ENCODE measurements at regions not wholly inside any gene's neighbourhood (a gene's known extent, or its start where the extent isn't known, plus 50 kb on each side); places are given as distances from the start of the nearest gene placed in this dataset.

GRCh38 chr10:8513155-8514147 is 459.0 kb downstream of the GATA3 start:
- no peak for DNase-seq (ENCODE audit: extremely low read depth in 1 of 2, low read depth in 1 of 2)

- no peak for DNase-seq (ENCODE audit: extremely low read depth in 1 of 2, low read depth in 1 of 2)
Observed at GRCh38 chr10:8520382-8520781, 465.9 kb downstream of the GATA3 start.

- DNase-seq (ENCODE audit: extremely low read depth in 1 of 2, low read depth in 1 of 2) = no peak
Observed at GRCh38 chr10:8527773-8528172, 473.3 kb downstream of the GATA3 start.

- DNase-seq (ENCODE audit: extremely low read depth in 1 of 2, low read depth in 1 of 2) = no peak
Observed at GRCh38 chr10:8531116-8531515, 476.6 kb downstream of the GATA3 start.

GRCh38 chr10:8532647-8533046 is 478.2 kb downstream of the GATA3 start:
- no peak for DNase-seq (ENCODE audit: extremely low read depth in 1 of 2, low read depth in 1 of 2)

GRCh38 chr10:8533462-8533861 is 479.0 kb downstream of the GATA3 start:
- DNase-seq (ENCODE audit: extremely low read depth in 1 of 2, low read depth in 1 of 2) = no peak

- DNase-seq (ENCODE audit: extremely low read depth in 1 of 2, low read depth in 1 of 2) = no peak
Observed at GRCh38 chr10:8534096-8534495, 479.6 kb downstream of the GATA3 start.

- no peak for DNase-seq (ENCODE audit: extremely low read depth in 1 of 2, low read depth in 1 of 2)
Observed at GRCh38 chr10:8534891-8535290, 480.4 kb downstream of the GATA3 start.

- DNase-seq (ENCODE audit: extremely low read depth in 1 of 2, low read depth in 1 of 2) = no peak
Observed at GRCh38 chr10:8539056-8539455, 484.6 kb downstream of the GATA3 start.

GRCh38 chr10:8543361-8544056 is 489.0 kb downstream of the GATA3 start:
- DNase-seq (ENCODE audit: extremely low read depth in 1 of 2, low read depth in 1 of 2) = no peak

- DNase-seq (ENCODE audit: extremely low read depth in 1 of 2, low read depth in 1 of 2) = no peak
Observed at GRCh38 chr10:8544057-8544380, 489.5 kb downstream of the GATA3 start.

GRCh38 chr10:8544500-8544899 is 490.0 kb downstream of the GATA3 start:
- DNase-seq (ENCODE audit: extremely low read depth in 1 of 2, low read depth in 1 of 2) = no peak

- DNase-seq (ENCODE audit: extremely low read depth in 1 of 2, low read depth in 1 of 2) = no peak
Observed at GRCh38 chr10:8554574-8554973, 500.1 kb downstream of the GATA3 start.

- DNase-seq (ENCODE audit: extremely low read depth in 1 of 2, low read depth in 1 of 2) = no peak
Observed at GRCh38 chr10:8556321-8556720, 501.8 kb downstream of the GATA3 start.

GRCh38 chr10:8563478-8563877 is 509.0 kb downstream of the GATA3 start:
- DNase-seq (ENCODE audit: extremely low read depth in 1 of 2, low read depth in 1 of 2) = no peak

GRCh38 chr10:8566737-8567136 is 512.2 kb downstream of the GATA3 start:
- DNase-seq (ENCODE audit: extremely low read depth in 1 of 2, low read depth in 1 of 2) = no peak

GRCh38 chr10:8568401-8568800 is 513.9 kb downstream of the GATA3 start:
- DNase-seq (ENCODE audit: extremely low read depth in 1 of 2, low read depth in 1 of 2) = no peak

GRCh38 chr10:8575620-8576019 is 521.1 kb downstream of the GATA3 start:
- DNase-seq (ENCODE audit: extremely low read depth in 1 of 2, low read depth in 1 of 2) = no peak

- no peak for DNase-seq (ENCODE audit: extremely low read depth in 1 of 2, low read depth in 1 of 2)
Observed at GRCh38 chr10:8576281-8576680, 521.8 kb downstream of the GATA3 start.

- DNase-seq (ENCODE audit: extremely low read depth in 1 of 2, low read depth in 1 of 2) = no peak
Observed at GRCh38 chr10:8576911-8577310, 522.4 kb downstream of the GATA3 start.

GRCh38 chr10:8577686-8578085 is 523.2 kb downstream of the GATA3 start:
- DNase-seq (ENCODE audit: extremely low read depth in 1 of 2, low read depth in 1 of 2) = no peak
